ENCODE measurements at regions not wholly inside any gene's neighbourhood (a gene's known extent, or its start where the extent isn't known, plus 50 kb on each side); places are given as distances from the start of the nearest gene placed in this dataset.

- no peak overlapping the region for H3K4me3 ChIP-seq (ENCODE audit: low read depth, low read length)
- TF ChIP-seq CTCF (IDR thresholded peaks at IDR 0.05; ENCODE audit: insufficient read depth, low read length): no peak
- no peak for DNase-seq (ENCODE audit: low read depth)
Measured at GRCh38 chr17:68660302-68660701, 59.1 kb upstream of the FAM20A start.

- no peak for TF ChIP-seq CTCF (IDR thresholded peaks at IDR 0.05; ENCODE audit: insufficient read depth, low read length)
- DNase-seq (ENCODE audit: low read depth): no peak
- H3K4me3 ChIP-seq (ENCODE audit: low read depth, low read length): no peak overlapping the region
Measured at GRCh38 chr17:68658999-68659780, 58.0 kb upstream of the FAM20A start.

GRCh38 chr17:68657576-68657975 lies 56.4 kb upstream of the FAM20A start:
- no peak for TF ChIP-seq CTCF (IDR thresholded peaks at IDR 0.05; ENCODE audit: insufficient read depth, low read length)
- DNase-seq (ENCODE audit: low read depth): no peak
- H3K4me3 ChIP-seq (ENCODE audit: low read depth, low read length): no peak overlapping the region

- no peak for DNase-seq (ENCODE audit: low read depth)
- no peak overlapping the region for H3K4me3 ChIP-seq (ENCODE audit: low read depth, low read length)
- no peak for TF ChIP-seq CTCF (IDR thresholded peaks at IDR 0.05; ENCODE audit: insufficient read depth, low read length)
Measured at GRCh38 chr17:68657166-68657565, 56.0 kb upstream of the FAM20A start.

- no peak overlapping the region for H3K4me3 ChIP-seq (ENCODE audit: low read depth, low read length)
- no peak for DNase-seq (ENCODE audit: low read depth)
- TF ChIP-seq CTCF (IDR thresholded peaks at IDR 0.05; ENCODE audit: insufficient read depth, low read length): no peak
Measured at GRCh38 chr17:68656666-68657065, 55.5 kb upstream of the FAM20A start.

Data from fibroblast of the aortic adventitia (primary cell).